Ovary (tissue), 3 donors: ENCODE measurements at regions not wholly inside any gene's neighbourhood (a gene's known extent, or its start where the extent isn't known, plus 50 kb on each side); places are given as distances from the start of the nearest gene placed in this dataset.

Source experiments
- CTCF ChIP-seq, 3 donors: fragments of 450-650 bp in 2 of 3; fragments of 200-600 bp in 1 of 3; IDR thresholded peaks; one replicate each; pipeline versions ENCODE4 v1.5.1 to v1.8.0; 2016 to 2022; ENCODE audit warnings: antibody characterized with exemption in 3 of 3, mild to moderate bottlenecking in 1 of 3
- EP300 ChIP-seq: sonication (generic); formaldehyde crosslinking; IDR thresholded peaks from one replicate; pipeline ENCODE4 v1.6.1; 2017; ENCODE audit warnings: antibody characterized with exemption
- POLR2A ChIP-seq: fragments of 450-650 bp; IDR thresholded peaks from one replicate; pipeline ENCODE4 v1.6.1; 2017; ENCODE audit warnings: antibody characterized with exemption, mild to moderate bottlenecking, moderate library complexity
- donor health status: DM: no; HTN: no; CAD: no.

DNA sequence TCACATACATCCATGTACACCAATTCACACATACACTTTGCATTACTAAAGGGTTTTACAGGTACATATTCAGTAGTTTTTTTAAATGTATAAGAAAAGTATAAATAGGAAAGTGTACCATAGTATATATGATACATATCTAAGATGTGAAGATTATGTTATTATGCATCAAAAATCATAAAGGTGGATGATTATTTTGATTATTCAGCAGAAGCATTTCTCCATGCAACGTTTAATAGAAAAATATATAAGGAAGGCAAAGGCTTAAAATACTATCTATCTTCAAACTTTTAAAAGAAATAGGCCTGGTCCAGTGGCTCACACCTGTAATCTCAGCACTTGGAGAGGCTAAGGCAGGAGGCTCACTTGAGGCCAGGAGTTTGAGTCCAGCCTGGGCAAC lies 133.5 kb upstream of the KLF3 start:
- TF ChIP-seq CTCF (IDR thresholded peaks at IDR 0.05) (no peak), POLR2A (no peak), EP300 (no peak)
